GM12873 (cell line): ENCODE measurements at regions not wholly inside any gene's neighbourhood (a gene's known extent, or its start where the extent isn't known, plus 50 kb on each side); places are given as distances from the start of the nearest gene placed in this dataset.

Experiments used
- TF ChIP-seq, protein P1 (sequence below): IDR thresholded peaks from 2 replicates; pipeline ENCODE4 v1.5.1; 2012; ENCODE audit warnings: low read depth, mild to moderate bottlenecking, moderate library complexity, low read length, control low read depth; ENCODE audit not compliant: insufficient read depth; ENCODE audit errors: missing control alignments

DNA sequence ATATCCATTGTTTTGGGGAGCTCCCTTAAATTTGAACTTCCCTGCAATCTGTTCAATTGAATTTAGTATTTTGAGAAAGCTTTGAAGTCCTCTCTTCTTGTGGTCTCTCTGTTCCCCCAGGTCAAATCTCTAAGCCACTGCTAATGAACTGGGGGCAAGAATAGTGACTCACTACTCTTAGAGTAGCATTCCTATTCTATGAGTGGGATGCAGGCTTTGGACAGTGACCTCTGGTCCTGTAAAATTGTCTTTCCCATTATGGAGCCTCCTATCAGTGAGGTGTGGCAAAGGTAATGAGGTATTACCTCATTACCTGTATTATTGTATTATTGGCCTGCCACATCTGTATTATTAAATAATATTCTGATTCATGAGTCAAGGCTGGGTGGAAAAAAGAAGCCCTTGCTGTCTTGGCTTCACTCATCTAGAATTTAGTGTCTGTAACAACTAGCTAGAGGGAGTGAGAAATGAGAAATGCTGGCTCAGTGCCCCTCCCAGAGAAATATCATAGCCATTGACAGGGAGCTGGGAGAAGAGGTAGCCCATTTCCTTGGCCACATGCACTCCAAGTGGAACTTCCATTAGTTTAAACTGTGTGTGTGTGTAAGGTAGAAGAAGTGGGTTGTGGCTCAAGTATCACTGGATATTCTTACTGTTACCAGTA lies 393.9 kb upstream of the CTSO start:
- TF ChIP-seq, protein P1, sequence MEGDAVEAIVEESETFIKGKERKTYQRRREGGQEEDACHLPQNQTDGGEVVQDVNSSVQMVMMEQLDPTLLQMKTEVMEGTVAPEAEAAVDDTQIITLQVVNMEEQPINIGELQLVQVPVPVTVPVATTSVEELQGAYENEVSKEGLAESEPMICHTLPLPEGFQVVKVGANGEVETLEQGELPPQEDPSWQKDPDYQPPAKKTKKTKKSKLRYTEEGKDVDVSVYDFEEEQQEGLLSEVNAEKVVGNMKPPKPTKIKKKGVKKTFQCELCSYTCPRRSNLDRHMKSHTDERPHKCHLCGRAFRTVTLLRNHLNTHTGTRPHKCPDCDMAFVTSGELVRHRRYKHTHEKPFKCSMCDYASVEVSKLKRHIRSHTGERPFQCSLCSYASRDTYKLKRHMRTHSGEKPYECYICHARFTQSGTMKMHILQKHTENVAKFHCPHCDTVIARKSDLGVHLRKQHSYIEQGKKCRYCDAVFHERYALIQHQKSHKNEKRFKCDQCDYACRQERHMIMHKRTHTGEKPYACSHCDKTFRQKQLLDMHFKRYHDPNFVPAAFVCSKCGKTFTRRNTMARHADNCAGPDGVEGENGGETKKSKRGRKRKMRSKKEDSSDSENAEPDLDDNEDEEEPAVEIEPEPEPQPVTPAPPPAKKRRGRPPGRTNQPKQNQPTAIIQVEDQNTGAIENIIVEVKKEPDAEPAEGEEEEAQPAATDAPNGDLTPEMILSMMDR: no peak

DNA sequence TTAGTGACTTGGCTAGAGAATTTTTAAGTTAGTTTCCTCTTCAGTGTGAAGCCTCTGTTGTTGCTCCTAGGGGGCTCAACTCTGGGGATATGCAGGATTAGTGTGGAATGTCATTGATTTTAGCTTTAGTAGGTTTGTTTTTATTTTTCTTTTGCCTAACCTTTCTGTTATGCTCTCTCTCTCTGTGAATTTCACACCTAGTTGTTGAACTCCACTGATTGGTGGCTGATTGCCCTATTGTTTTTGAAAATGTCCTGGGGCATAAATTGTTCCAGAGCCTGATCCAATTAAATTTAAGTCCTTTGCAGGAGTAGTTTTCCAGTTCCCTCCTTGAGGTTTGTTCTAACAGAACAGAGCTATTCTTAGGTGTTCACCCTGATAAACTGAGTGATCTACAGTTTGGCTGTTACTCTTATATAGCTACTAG lies 393.3 kb upstream of the CTSO start:
- TF ChIP-seq, protein P1: no peak

DNA sequence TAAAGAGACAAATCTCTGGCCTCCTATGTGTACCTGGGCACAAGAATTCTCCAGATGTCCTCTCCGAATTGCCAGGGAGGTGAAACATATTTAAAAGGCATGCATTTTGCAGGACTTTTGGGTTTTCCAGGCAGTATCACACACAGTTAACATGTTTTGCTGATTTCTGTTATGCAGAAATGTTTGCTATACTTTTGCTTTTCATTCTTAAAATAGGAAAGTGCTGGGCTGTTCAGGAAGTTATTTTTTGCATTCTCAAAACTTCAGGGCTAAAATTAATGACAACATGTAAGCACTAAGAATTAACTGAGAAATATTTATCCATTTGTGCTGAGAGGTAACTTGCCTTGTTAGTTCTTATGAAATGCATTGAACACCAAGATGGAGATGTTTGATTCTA lies 390.7 kb upstream of the CTSO start:
- TF ChIP-seq, protein P1: no peak

DNA sequence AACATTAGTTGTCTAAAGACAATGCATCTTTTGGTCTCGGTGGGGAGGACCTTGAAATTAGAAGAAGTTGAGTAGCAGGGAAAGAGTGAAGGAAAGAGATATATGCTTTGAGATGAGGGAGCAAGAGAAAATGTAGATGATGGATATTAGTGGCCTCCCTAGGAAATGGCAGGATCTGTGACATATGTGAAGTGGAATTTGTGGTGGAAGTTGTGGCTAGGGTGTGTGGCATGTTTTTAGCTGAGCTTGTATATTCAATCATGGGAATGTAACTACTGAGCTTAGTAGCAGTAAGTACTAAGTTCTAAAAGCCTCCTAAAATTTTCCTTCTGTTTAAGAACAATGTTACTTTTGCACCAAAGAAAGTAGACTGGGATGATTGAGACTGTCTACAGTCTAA lies 382.8 kb upstream of the CTSO start:
- TF ChIP-seq, protein P1: no peak

DNA sequence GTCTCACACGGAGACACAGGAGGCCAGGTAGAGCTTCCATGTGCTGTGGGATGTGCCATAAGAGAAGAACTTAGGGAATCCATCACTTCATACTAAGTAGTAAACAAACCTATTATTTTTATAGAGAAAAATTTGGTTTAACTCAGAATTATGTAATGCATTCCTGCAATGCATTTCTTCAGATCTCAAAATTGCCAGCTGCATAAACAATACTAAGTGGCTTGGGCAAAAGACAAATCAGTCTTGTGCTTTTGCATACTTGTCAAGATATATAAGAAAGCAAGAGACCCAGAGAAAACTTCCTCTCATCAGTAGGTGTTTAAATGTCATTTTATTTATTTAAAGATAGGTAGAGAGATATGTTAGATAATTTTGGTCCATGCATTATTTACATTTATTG lies 382.1 kb upstream of the CTSO start:
- TF ChIP-seq, protein P1: no peak

DNA sequence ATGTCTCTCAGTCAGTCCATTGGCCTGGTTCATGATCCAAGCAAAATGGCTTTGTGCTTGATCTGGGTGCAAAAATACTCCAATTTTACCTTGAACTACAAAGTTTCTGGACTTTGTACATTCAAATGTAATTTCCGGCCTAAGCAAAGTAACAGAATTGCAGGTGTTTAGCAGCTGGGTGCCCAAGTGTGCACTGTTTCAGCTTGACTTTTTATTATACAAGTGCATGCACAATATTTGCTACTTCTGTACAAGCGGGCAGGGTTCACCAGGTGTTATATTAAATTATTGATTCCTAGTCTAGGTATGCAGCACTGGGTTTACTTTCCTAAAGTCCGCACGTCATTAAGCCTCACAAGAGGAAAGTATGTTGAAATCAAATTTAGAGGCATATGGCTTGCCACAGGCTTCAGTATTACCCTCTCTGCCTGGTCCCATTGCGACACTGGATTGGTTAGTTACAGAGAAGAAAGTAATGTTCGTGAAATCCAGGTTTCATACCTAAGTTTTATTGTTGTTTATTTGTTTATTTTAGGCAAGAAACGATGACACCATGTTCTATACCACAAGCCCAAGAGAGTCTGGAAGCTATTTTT lies 376.9 kb upstream of the CTSO start:
- TF ChIP-seq, protein P1: no peak

DNA sequence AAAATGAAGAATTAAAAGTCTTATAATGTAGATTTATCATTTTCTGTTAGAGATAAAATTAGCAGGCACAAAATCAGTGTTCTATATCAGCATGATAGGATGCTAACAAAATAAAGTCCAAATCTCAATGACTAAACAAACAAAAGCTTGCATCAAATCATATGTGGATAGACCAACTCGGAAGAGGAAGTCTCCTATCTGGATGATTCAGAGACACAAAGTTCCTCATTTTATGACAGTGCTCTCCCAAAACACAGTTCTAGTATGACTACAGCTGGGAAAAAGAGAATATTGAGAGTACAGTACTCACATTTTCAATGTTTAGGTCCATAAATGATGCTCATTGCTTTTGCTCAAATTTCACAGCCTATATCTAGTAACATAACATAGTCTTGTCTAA lies 376.1 kb upstream of the CTSO start:
- TF ChIP-seq, protein P1: no peak
